Erythroblast (primary cell): ENCODE measurements at regions not wholly inside any gene's neighbourhood (a gene's known extent, or its start where the extent isn't known, plus 50 kb on each side); places are given as distances from the start of the nearest gene placed in this dataset.

Experiments used
- GATA1 ChIP-seq: IDR thresholded peaks from 2 replicates; pipeline ENCODE4 v1.6.1; 2011; ENCODE audit warnings: low read depth, mild to moderate bottlenecking, control low read depth, low read length, moderate library complexity
- POLR2A ChIP-seq: IDR thresholded peaks from 2 replicates; pipeline ENCODE4 v1.6.1; 2011; ENCODE audit warnings: mild to moderate bottlenecking, low read length

DNA sequence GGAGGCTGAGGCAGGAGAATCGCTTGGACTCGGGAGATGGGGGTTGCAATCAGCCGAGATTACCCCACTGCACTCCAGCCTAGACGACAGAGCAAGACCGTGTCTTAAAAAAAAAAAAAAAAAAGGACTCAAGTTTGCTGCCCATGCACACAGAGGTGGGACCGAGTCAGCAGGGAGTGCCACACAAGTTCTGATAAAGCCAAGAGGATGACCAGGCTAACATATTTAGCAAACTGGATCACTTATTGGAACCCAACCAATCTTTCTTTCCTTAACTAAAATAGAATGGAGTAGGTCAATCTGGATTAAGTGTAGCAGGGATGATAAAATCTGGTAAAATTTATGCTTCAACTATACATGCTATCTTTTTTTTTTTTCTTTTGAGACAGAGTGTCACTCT, 190.4 kb upstream of the FOXN3 start:
- TF ChIP-seq POLR2A (no peak), GATA1 (no peak)
